GM18511 (cell line): ENCODE measurements at regions not wholly inside any gene's neighbourhood (a gene's known extent, or its start where the extent isn't known, plus 50 kb on each side); places are given as distances from the start of the nearest gene placed in this dataset.

ENCODE experiments used
- ATAC-seq: cut with Tn5 transposase; IDR thresholded peaks from one replicate; pipeline ENCODE4 v1.9.1; 2021; ENCODE audit warnings: mild to moderate bottlenecking, moderate library complexity; ENCODE audit not compliant: unreplicated experiment

DNA sequence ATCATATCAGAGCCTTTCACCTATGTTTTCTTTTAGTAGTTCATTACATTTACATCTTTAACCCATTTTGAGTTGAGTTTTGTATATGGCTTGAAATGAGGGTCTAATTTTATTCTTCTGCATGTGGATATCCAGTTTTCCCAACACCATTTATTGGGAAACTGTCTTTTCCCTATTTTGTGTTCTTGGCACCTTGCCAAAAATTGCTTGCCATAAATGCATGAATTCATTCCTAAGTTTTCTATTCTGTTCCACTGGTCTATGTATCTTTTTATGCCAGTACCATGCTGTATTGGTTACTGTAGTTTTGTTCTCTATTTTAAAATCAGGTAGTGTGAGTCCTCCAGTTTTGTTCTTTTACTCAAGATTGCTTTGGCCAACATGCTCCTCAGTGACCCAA lies 144.0 kb upstream of the OBI1 start:
- ATAC-seq = no peak

DNA sequence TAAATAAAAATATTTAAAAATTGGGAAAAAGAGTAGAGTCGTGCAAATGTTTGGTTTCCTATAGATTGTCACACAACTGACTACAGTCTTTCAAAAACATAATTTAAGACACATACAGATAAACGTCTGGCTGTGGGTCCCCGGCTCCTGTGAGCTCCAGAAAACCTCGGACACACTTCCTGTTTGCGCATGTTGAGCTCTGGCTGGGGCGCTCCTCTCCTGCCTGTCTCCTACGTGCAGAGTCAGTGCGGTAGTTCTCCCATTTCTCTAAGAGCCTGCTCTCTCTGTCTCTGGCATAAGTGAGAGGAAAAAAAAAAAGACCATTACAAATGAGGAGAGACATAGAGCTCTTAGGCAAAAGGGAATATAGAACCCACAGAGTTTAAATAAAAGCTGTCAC lies 128.2 kb upstream of the OBI1 start:
- ATAC-seq = no peak

DNA sequence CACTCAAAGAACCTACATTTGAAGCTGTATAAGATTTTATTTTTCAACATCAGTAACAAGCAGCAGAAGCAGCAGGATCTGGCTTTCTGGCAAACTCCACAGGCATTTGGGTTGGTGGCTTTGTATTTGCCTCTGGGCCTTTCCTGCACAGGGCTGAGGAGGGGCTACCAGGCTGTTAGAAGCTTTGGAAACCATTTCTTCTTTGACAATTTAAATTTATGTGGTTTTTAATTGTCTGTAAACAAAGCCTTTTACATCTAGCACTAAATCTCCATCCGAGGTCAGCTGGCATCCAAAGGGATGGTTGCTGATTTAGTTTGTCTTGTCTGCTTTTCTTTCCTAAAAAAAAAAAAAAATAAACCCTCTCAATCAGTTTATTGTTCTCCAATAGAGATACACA lies 127.5 kb upstream of the OBI1 start:
- no peak for ATAC-seq

DNA sequence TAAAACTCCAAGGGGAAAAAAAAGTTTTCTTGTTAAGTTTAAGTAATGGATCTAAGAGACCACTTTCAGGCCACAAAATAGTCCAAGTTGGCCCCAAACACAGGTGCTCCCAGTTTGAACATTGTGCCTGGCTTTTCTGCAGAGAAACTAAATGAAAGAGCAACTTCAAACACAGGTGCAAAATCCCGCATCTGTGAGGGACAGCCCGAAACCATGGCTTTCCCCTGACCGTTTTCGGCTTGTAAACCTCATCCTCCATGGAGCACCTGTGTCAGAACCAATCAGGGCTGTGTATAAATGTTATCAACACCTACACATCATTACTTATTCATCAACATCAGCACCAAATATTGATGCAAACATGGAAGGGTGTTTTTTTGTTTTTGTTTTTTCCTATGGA lies 126.8 kb upstream of the OBI1 start:
- no peak for ATAC-seq

DNA sequence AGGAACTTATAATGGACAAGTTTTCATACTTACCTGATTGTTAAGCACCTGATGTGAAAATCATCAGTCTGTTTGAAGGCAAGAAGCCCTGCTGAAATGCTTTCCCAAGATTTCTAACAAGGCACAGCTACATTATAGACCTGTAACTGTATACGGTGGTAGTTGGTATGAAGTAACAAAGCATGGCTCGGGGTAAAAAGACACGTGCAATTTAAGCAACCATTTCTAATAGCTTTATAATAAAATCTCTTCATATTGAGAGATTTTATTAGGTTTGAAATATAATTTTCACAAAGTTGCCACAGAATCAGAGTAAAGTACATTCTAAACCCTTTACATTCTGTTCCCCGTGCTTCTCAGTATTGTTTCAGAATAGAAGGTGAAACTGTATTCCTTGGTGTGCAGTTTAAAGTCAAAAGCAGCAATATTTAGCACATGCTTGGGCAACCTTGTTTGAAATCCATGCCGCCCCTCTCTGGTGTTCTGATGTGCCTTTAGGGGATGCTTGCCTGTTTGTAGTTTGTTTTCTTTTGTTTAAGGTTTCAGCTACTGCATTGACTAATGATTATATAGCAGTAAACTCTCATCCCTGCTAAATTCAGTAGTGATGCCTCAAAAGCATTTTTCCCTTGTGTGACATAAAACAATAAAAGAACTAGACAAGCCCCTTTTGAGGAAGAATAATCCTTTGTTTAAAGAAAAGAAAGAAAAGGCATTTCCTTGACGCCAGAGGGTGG lies 125.2 kb upstream of the OBI1 start:
- ATAC-seq = no peak

DNA sequence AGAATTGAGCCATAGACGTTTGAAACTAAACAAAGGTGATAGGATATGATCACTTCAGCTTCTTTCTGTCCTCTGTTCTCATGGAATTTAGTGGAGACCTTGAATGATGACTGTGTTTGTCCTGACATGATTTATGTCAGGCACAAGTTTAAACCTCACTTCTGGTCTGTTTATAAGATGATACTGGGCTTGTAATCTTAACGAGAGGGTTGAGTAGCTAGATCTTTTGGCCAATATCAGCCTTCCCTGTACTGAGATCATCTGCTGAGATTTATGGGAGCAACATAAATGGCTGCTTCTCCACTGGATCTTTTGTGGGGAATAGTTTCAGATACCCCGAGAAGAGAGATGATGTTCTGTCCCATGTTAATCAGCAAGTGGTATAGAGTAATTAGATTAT lies 121.8 kb upstream of the OBI1 start:
- ATAC-seq = no peak

DNA sequence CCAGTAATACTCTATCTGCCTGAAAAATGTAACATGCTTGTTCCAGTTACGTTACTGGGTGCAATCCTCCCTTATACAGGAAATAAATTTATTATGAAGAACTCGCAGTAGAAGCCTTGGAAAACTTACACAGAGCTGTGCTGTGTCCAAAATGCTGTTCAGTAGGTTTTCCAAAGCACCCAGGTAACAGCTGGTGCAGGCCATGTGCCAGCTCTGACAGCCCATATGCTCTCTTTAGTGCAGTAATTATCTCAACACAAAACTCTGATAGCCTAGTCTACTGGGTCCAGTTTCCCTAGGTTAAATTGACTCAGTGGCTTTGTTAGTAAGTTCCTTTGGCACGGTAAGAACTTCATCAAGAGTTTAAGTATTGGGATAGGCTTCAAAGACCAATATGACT lies 120.7 kb upstream of the OBI1 start:
- no peak for ATAC-seq

DNA sequence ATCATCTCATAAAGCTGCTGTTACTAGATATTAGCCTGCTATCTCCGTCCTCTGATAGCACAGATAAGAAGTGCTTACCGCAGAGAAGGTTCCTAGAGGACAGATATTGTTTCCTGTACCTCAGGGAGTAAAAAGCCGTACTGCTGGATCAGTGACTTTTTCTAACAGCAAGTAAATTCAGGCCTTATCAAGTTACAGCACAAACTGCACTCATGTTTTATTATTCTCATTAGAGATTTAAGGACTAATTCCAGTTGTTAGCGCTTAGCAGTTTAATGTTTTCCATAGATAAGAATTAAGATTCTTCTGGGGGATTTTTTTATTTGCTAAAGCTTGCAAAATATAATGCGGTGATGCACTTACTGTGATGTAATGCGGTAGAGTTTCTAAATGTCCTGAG lies 119.0 kb upstream of the OBI1 start:
- ATAC-seq = no peak

DNA sequence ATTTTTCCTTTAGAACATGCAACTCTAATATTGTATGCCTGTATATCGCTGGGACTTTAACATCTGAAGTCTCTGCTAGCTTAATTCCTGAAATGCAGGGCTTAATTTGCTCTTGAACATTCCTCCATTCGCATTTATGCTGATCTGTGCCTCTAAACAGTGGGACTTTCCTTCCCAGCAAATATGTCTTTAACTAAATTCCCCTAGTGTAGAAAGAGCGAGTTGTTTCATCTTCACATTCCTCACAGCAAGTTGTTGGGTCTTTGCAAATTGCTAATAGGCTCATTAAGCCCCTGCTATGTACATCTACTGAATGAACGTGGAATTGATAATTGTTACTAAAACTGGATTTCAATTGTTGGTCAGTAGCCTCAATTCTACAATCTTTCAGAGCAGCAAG lies 118.4 kb upstream of the OBI1 start:
- ATAC-seq = no peak

DNA sequence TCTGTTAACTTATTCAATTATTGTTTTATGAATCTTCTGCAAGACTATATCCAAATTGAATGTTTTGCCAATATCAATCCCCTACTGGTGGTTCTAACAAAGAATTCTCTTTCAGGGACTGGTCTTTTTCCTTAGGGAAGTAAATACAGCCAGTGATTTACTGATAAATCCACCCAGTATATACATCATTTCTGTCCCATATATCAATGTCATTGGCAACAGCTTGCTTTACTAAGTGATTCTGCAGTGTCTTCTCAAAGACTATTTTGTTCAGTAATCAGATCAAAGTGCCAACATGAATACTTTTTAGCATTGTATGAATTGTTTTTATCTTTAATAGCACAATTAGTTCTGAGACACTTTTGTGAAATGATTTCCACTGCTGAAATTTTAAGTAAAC lies 114.0 kb upstream of the OBI1 start:
- no peak for ATAC-seq

DNA sequence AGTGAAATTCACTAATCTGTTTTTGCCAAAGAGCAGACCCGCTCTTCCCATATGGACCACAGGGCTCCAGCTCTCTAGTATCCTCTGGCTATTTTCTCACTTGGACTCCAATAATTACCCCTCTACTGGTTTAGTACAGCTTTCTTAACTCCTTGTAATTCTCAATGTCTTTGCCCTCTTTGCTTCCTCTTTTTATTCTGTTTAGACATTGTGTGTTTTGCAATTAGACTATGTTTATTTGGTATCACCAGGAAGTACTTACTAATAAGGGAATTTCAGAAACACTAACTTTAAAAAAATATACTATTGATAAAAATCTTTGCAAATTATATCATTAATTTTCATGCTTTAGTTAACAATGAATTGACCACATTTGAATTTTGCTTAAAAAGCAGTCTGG lies 111.6 kb upstream of the OBI1 start:
- ATAC-seq = no peak

DNA sequence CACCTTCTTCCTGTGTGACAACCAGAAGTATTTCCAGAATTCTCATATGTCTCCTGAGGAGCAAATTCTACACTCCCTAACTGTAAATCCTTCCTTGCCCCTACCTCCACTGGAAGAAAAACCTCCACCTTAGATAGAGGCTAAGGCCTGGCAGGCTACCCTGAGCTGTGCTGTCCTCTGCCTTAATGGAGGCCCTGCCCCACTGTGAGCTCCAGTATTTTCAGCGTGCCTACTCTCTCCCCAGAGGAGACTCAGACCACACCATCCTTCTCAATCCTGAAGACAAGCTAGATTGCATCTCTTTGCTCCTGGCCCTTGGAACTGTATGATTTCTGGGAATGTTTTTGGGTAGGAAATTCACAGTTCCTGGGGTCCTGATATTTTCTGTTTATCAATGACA lies 110.0 kb upstream of the OBI1 start:
- no peak for ATAC-seq

DNA sequence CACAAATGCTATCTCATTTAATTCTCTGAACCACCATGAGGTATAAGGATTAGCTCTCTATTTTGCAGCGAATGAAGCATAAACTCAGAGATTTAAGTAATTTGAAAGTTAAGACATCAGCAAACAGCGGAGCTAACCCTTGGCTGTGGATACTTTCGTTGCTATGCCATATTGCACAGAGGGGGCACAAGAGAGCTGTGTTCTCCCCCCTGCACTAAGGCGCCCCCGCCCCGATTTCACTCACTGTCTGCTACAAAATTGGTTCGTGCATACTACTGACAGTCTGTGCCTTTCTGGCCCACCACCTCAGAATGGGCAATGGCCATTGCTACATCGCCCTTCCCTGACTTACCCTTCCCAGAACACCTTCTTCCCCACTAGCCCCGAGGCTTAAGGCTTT lies 105.7 kb upstream of the OBI1 start:
- no peak for ATAC-seq

DNA sequence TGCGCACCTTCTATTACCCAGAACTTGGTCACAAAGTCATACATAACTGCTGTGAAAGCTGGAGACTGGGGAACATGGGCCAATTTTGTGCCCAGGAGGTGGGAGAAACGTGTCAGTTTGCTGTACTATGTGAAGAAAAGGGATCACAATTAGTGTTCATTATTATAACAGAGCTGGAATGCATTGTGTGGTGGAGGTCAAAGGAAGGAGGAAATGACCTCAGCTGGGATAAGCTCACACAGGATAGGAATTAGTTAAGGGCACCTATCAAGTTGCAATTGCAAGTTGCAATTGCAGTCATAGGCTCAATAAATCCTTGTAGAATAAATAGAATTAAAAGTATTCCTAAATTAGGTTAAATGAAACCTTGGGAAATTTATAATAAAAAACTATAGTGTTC lies 103.9 kb upstream of the OBI1 start:
- ATAC-seq = no peak

DNA sequence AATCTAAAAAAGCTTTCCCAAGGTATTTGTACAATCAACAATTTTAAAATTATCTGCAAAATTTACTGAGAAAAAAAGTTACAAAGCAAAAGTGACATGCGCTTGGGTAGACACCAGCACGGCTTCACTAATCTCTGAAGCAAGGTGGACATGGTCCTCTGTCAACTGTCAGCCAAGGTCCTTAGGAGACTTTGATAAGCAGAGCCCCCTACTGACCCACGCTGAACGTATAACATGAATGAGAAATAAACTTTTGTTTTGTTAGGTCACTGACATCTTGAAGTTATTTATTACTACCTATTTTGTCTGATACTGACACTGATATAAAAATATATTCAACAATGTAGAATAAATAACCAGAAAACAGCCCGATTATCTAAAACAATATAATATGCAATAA lies 100.7 kb upstream of the OBI1 start:
- ATAC-seq = no peak

DNA sequence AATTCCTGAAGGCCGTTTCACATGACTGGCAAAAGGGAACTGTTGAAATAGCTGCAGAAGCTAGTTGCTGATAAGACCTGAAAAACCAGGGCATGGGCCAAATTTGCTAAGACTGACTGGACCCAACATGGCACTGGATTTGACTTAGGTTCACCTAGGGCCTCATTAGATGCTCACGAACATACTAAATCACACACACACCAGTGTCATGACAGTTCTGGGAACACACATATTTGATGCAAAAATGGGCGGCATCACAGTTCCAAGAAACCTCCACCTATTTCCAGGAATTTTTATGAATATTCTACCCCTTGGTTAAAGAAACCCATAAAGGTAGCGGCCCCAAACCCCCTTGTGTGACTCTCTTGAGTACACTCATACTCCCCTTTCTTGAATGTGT lies 99.6 kb upstream of the OBI1 start:
- ATAC-seq = no peak

DNA sequence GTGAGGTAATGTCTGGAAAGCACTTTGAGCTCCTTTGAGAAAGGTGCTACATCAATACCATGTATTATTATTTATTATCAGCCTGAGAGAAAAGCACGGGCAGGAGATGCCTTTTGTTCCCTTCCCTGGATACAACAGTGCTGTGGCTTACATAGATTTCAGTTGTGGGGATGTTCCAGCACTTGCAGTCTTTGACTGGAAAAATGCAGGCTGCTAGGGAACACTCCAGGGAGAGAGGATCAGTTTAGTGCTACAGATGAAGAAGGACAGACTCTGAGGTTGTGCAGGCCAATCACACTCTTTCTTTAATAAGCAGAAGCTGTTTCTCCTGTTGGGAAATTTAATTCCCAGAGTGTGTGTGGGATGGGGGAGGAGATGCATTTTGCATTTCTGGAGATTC lies 94.5 kb upstream of the OBI1 start:
- ATAC-seq = no peak

DNA sequence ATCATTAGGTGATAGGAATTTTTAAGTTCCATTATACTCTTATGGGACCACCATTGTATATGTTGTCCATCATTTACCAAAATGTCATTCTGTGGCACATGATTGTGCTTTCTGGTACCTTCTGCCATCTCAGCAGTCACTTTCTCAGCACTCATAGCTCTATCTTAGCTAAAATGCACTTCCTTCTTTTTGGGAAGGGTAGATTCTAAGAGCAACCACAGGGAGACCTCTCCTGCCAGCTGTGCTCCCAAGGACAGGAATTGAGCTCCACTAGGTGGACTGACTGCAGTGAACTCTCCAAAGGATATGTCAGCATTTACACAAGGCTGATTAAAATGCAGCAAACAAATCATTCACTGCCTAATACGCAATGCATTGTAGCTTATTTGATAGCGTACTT lies 91.8 kb upstream of the OBI1 start:
- no peak for ATAC-seq

DNA sequence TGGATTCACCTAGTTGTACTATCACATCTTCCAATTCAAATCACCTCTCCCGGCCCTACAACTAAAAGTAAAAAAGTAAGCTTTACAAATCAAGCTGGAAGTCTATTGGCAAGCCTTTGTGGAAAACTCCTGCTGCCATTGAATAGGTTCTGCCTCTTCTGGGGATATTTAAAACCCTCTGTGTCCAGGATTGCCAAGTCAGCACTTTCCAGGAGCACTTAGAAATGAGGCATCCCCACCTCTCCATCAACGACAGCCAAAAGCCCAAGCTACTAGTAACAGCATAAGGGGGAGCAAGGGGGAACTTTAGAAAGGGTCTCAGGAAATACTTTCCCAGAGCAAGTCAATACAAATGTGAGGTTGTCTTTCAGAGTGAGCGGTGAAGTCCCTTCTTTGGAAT lies 85.0 kb upstream of the OBI1 start:
- no peak for ATAC-seq

DNA sequence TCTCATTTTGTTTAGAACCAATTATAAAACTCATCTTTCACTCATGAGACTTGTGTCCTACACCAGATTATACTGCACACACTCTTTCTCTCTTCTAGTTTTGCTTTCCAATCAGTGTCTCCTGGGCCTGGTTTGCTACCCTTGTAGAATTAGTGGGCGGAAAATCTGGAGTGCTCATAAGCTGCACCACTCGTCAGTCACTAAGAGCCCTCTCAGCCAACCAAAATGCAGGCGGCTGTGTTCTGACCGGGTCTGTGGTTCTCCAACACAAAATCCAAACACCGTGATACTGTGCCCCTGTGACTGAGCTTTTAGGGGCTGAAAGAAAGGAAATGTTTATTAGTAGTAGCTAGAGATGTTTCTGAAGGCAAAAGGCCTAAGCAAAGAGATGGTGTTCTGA lies 83.7 kb upstream of the OBI1 start:
- ATAC-seq = no peak

DNA sequence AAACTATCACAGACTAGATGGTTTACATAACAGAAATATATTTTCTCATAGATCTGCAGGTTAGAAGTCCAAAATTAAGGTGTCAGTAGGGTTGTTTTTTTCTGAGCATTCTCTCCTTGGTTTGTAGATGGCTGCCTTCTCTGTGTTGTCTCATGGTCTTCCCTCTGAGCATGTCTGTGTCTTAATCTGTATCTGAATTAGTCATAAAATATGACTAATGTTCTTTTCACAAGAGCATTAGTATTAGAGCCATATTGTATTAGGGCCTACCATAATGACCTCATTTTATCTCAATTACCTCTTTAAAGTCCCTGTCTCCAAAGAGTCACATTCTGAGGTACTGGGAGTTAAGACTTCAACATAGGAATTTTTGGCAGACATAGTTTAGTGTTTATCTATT lies 77.2 kb upstream of the OBI1 start:
- ATAC-seq = no peak

DNA sequence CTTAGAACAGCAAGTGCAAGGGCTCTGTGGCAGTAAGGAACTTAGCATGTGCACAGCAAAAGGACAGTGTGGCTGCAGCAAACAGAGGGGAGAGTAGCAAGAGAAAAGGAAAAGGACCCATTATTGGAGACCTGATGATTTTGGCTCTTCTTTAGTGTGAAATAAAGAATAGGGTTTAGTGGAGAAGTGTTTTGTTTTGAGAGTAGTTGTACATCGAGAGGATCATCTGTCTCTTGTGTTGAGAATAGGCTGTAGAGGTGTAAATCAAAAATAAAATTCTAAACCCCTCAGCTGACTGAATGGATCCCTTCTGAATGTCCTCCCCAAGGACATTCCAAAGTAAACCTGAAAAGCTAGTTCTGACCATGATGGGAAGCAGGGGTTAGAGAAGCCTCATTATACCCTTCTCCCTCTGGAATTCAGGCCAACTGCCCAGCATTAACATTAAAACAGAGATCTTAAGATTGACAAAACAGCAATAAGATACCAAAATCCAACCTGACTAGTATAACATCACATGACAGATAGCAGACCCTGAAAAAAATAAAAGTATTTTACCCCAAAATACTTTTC lies 73.6 kb upstream of the OBI1 start:
- ATAC-seq = no peak

DNA sequence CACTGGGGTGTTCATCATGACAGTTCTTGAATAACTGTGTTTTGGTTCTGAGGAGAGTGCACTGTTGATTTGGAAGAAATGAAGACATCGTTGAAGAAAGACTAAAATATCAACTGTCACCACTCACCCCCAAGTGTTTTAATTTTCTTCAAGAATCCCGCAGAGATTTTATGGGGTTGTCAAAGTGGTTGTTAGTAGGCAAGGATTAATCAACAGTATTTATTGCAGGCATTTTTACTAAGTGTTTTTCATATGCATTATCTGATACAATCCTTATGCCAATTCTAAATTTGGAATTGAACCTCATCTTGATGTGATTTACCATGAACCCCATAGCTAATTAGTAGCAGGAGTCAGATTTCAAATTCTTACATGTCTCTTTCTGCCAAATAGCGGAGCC lies 63.7 kb upstream of the OBI1 start:
- no peak for ATAC-seq
